ENCODE measurements at regions not wholly inside any gene's neighbourhood (a gene's known extent, or its start where the extent isn't known, plus 50 kb on each side); places are given as distances from the start of the nearest gene placed in this dataset.
"Not testable (repeated sequence)": the region's sequence is repeated elsewhere in the genome, so short reads cannot be mapped to it uniquely, and the experiment has no call there.

DNA sequence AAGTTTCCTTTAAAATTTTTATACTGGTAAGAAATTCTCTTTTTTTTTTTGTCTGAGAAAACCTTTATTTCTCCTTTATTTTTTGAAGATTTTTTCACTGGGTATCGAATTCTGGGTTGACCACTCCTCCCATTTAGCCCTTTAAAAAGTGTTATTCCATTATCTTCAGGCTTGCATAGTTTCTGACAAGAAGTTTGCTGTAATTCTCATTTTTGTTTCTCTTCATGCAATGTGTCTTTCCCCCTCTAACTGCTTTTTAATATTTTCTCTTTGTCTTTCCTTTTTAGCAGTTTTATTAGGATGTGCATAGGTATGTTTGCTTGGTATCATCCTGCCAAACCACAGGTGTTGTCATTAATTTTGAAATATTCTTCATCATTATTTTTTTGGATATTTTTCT, 67.7 kb upstream of the GOT2 start:
- POLR2A ChIA-PET: no interaction called here
- CTCF ChIA-PET: no interaction called here
- peaks cover 23% of the 10 kb centered on the region for H3K9me3 Mint-ChIP-seq

DNA sequence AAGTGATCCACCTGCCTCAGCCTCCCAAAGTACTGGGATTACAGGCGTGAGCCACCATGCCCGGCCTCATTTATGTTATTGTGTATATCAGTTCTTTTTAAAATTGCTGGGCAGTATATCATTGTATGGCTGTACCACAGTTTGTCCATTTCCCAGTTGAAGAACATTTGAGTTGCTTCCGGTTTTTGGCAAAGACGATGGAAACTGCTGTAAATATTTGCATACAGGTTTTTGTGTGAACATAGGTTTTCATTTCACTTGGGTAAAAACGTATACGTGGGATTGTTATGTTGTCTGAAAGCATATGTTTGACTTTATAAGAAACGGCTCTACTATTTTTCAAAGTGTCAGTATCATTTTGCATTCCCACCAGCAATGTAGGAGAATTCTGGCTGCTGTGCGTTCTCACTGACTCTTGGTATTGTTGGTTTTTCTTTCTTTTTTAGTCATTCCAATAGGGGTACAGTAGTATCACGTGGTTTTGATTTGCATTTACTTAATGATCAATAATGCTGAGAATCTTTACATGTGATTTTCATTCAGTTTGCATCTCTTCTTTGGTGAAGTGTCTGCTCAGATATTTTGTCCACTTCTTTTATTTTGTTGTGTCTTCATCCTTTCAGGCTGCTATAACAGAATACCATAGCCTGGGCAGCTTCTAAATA, 63.2 kb upstream of the GOT2 start:
- peaks cover 8% of the 10 kb centered on the region for H3K9me3 Mint-ChIP-seq
- no peak overlapping the region for H3K4me3 Mint-ChIP-seq
- H3K36me3 Mint-ChIP-seq (ENCODE audit: low read depth): no peaks in the 10 kb centered on the region
- no peak overlapping the region for H3K27ac Mint-ChIP-seq
- POLR2A ChIA-PET: no interaction called here
- ATAC-seq (ENCODE audit: low read depth) (no peak), DNase-seq (no peak)
- TF ChIP-seq, protein P1, sequence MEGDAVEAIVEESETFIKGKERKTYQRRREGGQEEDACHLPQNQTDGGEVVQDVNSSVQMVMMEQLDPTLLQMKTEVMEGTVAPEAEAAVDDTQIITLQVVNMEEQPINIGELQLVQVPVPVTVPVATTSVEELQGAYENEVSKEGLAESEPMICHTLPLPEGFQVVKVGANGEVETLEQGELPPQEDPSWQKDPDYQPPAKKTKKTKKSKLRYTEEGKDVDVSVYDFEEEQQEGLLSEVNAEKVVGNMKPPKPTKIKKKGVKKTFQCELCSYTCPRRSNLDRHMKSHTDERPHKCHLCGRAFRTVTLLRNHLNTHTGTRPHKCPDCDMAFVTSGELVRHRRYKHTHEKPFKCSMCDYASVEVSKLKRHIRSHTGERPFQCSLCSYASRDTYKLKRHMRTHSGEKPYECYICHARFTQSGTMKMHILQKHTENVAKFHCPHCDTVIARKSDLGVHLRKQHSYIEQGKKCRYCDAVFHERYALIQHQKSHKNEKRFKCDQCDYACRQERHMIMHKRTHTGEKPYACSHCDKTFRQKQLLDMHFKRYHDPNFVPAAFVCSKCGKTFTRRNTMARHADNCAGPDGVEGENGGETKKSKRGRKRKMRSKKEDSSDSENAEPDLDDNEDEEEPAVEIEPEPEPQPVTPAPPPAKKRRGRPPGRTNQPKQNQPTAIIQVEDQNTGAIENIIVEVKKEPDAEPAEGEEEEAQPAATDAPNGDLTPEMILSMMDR (IDR thresholded peaks at IDR 0.05): no peak
- intact Hi-C loops (cut with micrococcal nuclease): no loop called here
- CTCF ChIA-PET: no interaction called here
- no peaks in the 10 kb centered on the region for H3K4me1 Mint-ChIP-seq
- H3K27me3 Mint-ChIP-seq: peaks cover 3% of the 10 kb centered on the region

More for the DNA sequence above, 67.7 kb upstream of the GOT2 start:
- no peak overlapping the region for H3K4me3 Mint-ChIP-seq
- intact Hi-C loops (cut with micrococcal nuclease): no loop called here
- H3K4me1 Mint-ChIP-seq: no peaks in the 10 kb centered on the region
- no peak overlapping the region for H3K27ac Mint-ChIP-seq
- H3K27me3 Mint-ChIP-seq: peaks cover 4% of the 10 kb centered on the region
- no peak for DNase-seq
- H3K36me3 Mint-ChIP-seq (ENCODE audit: low read depth): no peaks in the 10 kb centered on the region
- TF ChIP-seq, protein P1 (IDR thresholded peaks at IDR 0.05): no peak
- no peak for ATAC-seq (ENCODE audit: low read depth)

DNA sequence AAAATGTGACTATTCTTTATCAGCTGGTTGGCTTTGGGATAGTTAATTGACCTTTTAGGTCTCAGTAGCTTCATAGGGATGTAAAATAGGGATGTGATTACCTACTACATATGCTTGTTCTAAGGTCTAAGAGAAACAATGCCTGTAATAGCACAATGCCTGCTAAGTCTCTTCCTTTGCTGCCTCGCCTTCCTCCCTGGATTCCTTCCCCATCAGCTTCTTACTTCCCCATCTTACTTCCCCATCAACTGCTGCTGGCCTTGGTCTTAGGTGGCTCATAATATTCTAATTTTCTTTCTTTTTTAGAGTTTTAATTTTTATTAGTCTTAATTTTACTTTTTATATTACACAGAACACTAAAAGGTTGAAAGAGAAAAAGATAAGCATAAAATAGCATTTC, 59.2 kb upstream of the GOT2 start:
- DNase-seq (no peak), ATAC-seq (ENCODE audit: low read depth) (no peak)
- intact Hi-C loops (cut with micrococcal nuclease): no loop called here
- H3K36me3 Mint-ChIP-seq (ENCODE audit: low read depth): no peaks in the 10 kb centered on the region
- H3K4me3 Mint-ChIP-seq: no peak overlapping the region
- peaks cover 10% of the 10 kb centered on the region for H3K27me3 Mint-ChIP-seq
- ChIA-PET POLR2A (no interaction called here), CTCF (no interaction called here)
- no peaks in the 10 kb centered on the region for H3K4me1 Mint-ChIP-seq
- TF ChIP-seq, protein P1 (IDR thresholded peaks at IDR 0.05): no peak
- no peak overlapping the region for H3K27ac Mint-ChIP-seq
- no peaks in the 10 kb centered on the region for H3K9me3 Mint-ChIP-seq

DNA sequence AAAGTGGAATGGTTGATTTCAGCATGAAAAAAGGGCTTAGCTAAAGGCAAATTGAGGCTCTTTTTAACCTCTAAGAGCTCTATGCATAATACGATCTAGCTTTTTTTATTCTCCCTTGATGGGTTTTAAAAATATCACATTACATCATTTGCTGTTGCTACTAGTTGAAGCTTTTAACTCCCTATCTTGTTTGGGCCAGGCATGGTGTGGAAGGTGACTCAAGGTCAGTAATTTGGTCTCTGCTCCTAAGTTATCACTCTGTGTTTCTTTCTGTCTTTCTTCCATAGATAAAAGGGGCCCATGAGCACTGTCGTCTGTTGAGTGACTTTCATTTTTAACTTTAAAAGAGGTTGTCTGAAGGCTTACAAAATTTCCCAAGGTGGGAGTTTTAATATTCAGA, 58.1 kb upstream of the GOT2 start:
- POLR2A ChIA-PET: no interaction called here
- no peaks in the 10 kb centered on the region for H3K9me3 Mint-ChIP-seq
- TF ChIP-seq, protein P1 (IDR thresholded peaks at IDR 0.05): no peak
- ATAC-seq (ENCODE audit: low read depth) (no peak), DNase-seq (no peak)
- peaks cover 8% of the 10 kb centered on the region for H3K27me3 Mint-ChIP-seq
- H3K4me3 Mint-ChIP-seq: no peak overlapping the region
- H3K27ac Mint-ChIP-seq: no peak overlapping the region
- no peaks in the 10 kb centered on the region for H3K36me3 Mint-ChIP-seq (ENCODE audit: low read depth)
- CTCF ChIA-PET: no interaction called here
- H3K4me1 Mint-ChIP-seq: no peaks in the 10 kb centered on the region
- intact Hi-C loops (cut with micrococcal nuclease): no loop called here

DNA sequence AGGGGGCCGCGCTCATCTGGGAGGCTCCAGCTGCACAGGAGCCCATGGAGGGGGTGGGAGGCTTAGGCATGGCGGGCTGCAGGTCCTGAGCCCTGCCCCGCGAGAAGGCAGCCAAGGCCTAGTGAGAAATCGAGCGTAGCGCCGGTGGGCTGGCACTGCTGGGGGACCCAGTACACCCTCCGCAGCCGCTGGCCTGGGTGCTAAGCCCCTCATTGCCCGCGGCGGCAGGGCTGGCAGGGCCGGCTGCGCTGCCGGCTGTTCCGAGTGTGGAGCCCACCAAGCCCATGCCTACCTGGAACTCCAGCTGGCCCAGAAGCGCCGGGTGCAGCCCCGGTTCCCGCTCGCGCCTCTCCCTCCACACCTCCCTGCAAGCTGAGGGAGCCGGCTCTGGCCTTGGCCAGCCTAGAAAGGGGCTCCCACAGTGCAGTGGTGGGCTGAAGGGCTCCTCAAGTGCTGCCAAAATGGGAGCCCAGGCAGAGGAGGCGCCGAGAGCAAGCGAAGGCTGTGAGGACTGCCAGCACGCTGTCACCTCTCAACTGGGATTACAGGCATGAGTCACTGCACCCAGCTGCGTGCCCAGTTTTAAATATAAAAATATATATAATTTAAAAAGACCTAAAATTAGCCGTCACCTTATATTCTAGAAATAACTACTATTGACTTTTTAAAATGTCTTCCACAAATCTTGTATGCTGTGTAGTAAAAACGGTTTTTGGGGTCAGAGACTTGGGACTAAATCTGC, 56.9 kb upstream of the GOT2 start:
- H3K27ac Mint-ChIP-seq; H3K4me3 Mint-ChIP-seq; H3K27me3 Mint-ChIP-seq; H3K4me1 Mint-ChIP-seq; H3K36me3 Mint-ChIP-seq (ENCODE audit: low read depth); CTCF ChIA-PET; POLR2A ChIA-PET; intact Hi-C loops (cut with micrococcal nuclease); ATAC-seq (ENCODE audit: low read depth); H3K9me3 Mint-ChIP-seq; DNase-seq: not testable (repeated sequence)
